Upper lobe of left lung (tissue), 6 donors: ENCODE measurements at regions not wholly inside any gene's neighbourhood (a gene's known extent, or its start where the extent isn't known, plus 50 kb on each side); places are given as distances from the start of the nearest gene placed in this dataset.
A peak's percentile ranks its signal among the peaks of the same experiment; 100 is the strongest.

ENCODE experiments used
- ATAC-seq, 2 donors: fragments of 200-7000 bp; cut with Tn5 transposase; one replicate each; pipeline ENCODE4 v1.9.1; 2022; ENCODE audit warnings: mild to moderate bottlenecking in 2 of 2, moderate library complexity in 2 of 2; ENCODE audit not compliant: low FRiP score in 2 of 2
- DNase-seq, 2 donors: peaks; one replicate each; pipeline ENCODE4 v3.0.0-alpha.2; 2019 to 2020
- H3K27ac ChIP-seq, 4 donors: fragments of 200-600 bp; sonication (generic); one replicate each; pipeline ENCODE4 v1.5.1; 2016 to 2019
- H3K27me3 ChIP-seq, 4 donors: fragments of 200-600 bp; sonication (generic); one replicate each; pipeline ENCODE4 v1.5.1; 2017 to 2019
- H3K36me3 ChIP-seq, 4 donors: fragments of 200-600 bp; sonication (generic); one replicate each; pipeline ENCODE4 v1.5.1; 2016 to 2019
- H3K4me1 ChIP-seq, 4 donors: fragments of 200-600 bp; sonication (generic); one replicate each; pipeline ENCODE4 v1.5.1; 2018 to 2019
- H3K4me3 ChIP-seq, 4 donors: fragments of 200-600 bp; sonication (generic); one replicate each; pipeline ENCODE4 v1.5.1; 2017 to 2019; ENCODE audit warnings: mild to moderate bottlenecking in 2 of 4, moderate library complexity in 1 of 4
- H3K9me3 ChIP-seq, 4 donors: fragments of 200-600 bp; sonication (generic); one replicate each; pipeline ENCODE4 v1.5.1; 2018 to 2019
- CTCF ChIP-seq, 6 experiments: fragments of 450-650 bp in 4 of 6; fragments of 200-600 bp in 2 of 6; sonication (generic) in 2 of 6; IDR thresholded peaks; one replicate each; pipeline ENCODE4 v1.5.1; 2016 to 2019; ENCODE audit warnings: antibody characterized with exemption in 6 of 6
- EP300 ChIP-seq, 4 donors: sonication (generic); formaldehyde crosslinking; IDR thresholded peaks; one replicate each; pipeline ENCODE4 v1.5.1; 2017; ENCODE audit warnings: antibody characterized with exemption in 4 of 4, control low read depth in 2 of 4
- POLR2A ChIP-seq, 4 donors: fragments of 450-650 bp; IDR thresholded peaks; one replicate each; pipeline ENCODE4 v1.5.1; 2016 to 2017; ENCODE audit warnings: antibody characterized with exemption in 4 of 4, mild to moderate bottlenecking in 2 of 4
- POLR2AphosphoS5 ChIP-seq, 2 donors: sonication (generic); formaldehyde crosslinking; IDR thresholded peaks; one replicate each; pipeline ENCODE4 v1.5.1; 2017; ENCODE audit warnings: antibody characterized with exemption in 2 of 2
- WGBS, 2 donors: methylation state at CpG; one replicate each; pipeline ENCODE4 v1.1.5; 2017 to 2018; 5-methylcytosine and 5-hydroxymethylcytosine counted together
- donor health status: DM: no; HTN: no; CAD: no; lungs with moderate emphysema.
- donor health status: DM: no; HTN: yes; CAD: no; lungs with severe emphysema.

- WGBS, 2 donors, result 67 to 80% methylated on average over 3 of the region's 3 CpGs
- H3K27ac ChIP-seq, result no peak overlapping the region
- ATAC-seq, result no peak
- no peaks in the 10 kb centered on the region for H3K27me3 ChIP-seq
- TF ChIP-seq EP300 (IDR thresholded peaks at IDR 0.05) (no peak), CTCF (IDR thresholded peaks at IDR 0.05) (no peak), POLR2AphosphoS5 (IDR thresholded peaks at IDR 0.05) (no peak), POLR2A (IDR thresholded peaks at IDR 0.05) (no peak)
- no peaks in the 10 kb centered on the region for H3K9me3 ChIP-seq
- no peak for DNase-seq
- no peaks in the 10 kb centered on the region for H3K36me3 ChIP-seq
- H3K4me3 ChIP-seq, result no peak overlapping the region
- H3K4me1 ChIP-seq, result no peaks in the 10 kb centered on the region
Measured at GRCh38 chr12:3417113-3417512, 73.9 kb upstream of the PRMT8 start.

GRCh38 chr12:3417937-3418462 is 73.0 kb upstream of the PRMT8 start:
- ATAC-seq (peak in 1 of 2 donors; percentile 12), DNase-seq (no peak)
- TF ChIP-seq CTCF (IDR thresholded peaks at IDR 0.05) (no peak), POLR2AphosphoS5 (IDR thresholded peaks at IDR 0.05) (no peak), EP300 (IDR thresholded peaks at IDR 0.05) (no peak), POLR2A (IDR thresholded peaks at IDR 0.05) (no peak)
- no peak overlapping the region for H3K4me3 ChIP-seq
- H3K36me3 ChIP-seq, result no peaks in the 10 kb centered on the region
- no peaks in the 10 kb centered on the region for H3K4me1 ChIP-seq
- H3K27me3 ChIP-seq, result no peaks in the 10 kb centered on the region
- 41 to 92% methylated on average over 3 of the region's 3 CpGs for WGBS, 2 donors
- H3K9me3 ChIP-seq, result no peaks in the 10 kb centered on the region
- H3K27ac ChIP-seq, result no peak overlapping the region

- Histone ChIP-seq H3K27ac (peak overlapping the region in 1 of 4 donors; percentile 56), H3K4me3 (no peak overlapping the region), H3K9me3 (no peaks in the 10 kb centered on the region), H3K4me1 (no peaks in the 10 kb centered on the region), H3K27me3 (no peaks in the 10 kb centered on the region), H3K36me3 (no peaks in the 10 kb centered on the region)
- peak; percentile 6 to 52 for ATAC-seq
- no peak for TF ChIP-seq POLR2AphosphoS5 (IDR thresholded peaks at IDR 0.05)
- no peak for TF ChIP-seq CTCF (IDR thresholded peaks at IDR 0.05)
- no peak for TF ChIP-seq POLR2A (IDR thresholded peaks at IDR 0.05)
- TF ChIP-seq EP300 (IDR thresholded peaks at IDR 0.05), result no peak
- DNase-seq, result peak in 1 of 2 donors; percentile 28
- WGBS, 2 donors, result 60 to 68% methylated on average over 12 of the region's 12 CpGs
Measured at GRCh38 chr12:3418609-3419390, 72.2 kb upstream of the PRMT8 start.

GRCh38 chr12:3419558-3419957 is 71.4 kb upstream of the PRMT8 start:
- WGBS, 2 donors, result 63 to 71% methylated on average over 3 of the region's 3 CpGs
- ATAC-seq (no peak), DNase-seq (no peak)
- TF ChIP-seq POLR2A (IDR thresholded peaks at IDR 0.05) (no peak), POLR2AphosphoS5 (IDR thresholded peaks at IDR 0.05) (no peak), EP300 (IDR thresholded peaks at IDR 0.05) (no peak), CTCF (IDR thresholded peaks at IDR 0.05) (no peak)
- Histone ChIP-seq H3K27ac (peak overlapping the region in 1 of 4 donors; percentile 56), H3K4me1 (no peaks in the 10 kb centered on the region), H3K36me3 (no peaks in the 10 kb centered on the region), H3K4me3 (no peak overlapping the region), H3K9me3 (no peaks in the 10 kb centered on the region), H3K27me3 (no peaks in the 10 kb centered on the region)

GRCh38 chr12:3420693-3421092 is 70.3 kb upstream of the PRMT8 start:
- Histone ChIP-seq H3K27me3 (no peaks in the 10 kb centered on the region), H3K9me3 (no peaks in the 10 kb centered on the region), H3K4me3 (no peak overlapping the region), H3K27ac (no peak overlapping the region), H3K36me3 (no peaks in the 10 kb centered on the region), H3K4me1 (no peaks in the 10 kb centered on the region)
- TF ChIP-seq POLR2A (IDR thresholded peaks at IDR 0.05), result no peak
- TF ChIP-seq POLR2AphosphoS5 (IDR thresholded peaks at IDR 0.05), result no peak
- TF ChIP-seq CTCF (IDR thresholded peaks at IDR 0.05), result no peak
- TF ChIP-seq EP300 (IDR thresholded peaks at IDR 0.05), result no peak
- WGBS, 2 donors, result 43 to 48% methylated on average over 6 of the region's 6 CpGs
- no peak for DNase-seq
- ATAC-seq, result no peak
